ENCODE measurements at regions not wholly inside any gene's neighbourhood (a gene's known extent, or its start where the extent isn't known, plus 50 kb on each side); places are given as distances from the start of the nearest gene placed in this dataset.

DNA sequence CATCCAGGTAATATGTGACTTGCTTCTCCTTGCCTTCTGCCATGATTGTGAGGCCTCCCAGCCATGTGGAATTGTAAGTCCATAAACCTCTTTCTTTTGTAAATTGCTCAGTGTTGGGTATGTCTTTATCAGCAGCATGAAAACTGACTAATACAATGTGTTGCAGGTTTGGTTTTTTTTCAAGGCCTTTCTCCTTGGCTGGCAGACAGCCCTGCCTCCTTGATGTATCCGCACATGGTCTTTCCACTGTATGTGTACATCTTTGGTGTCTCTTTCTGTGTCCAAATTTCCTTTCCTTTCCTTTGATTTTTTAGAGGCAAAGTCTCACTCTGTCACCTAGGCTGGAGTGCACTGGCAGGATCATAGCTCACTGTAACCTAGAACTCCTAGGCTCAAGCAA lies 260.1 kb downstream of the TUSC7 start:
- no peak overlapping the region for H3K9ac ChIP-seq (ENCODE audit: low read length)
- no peaks in the 10 kb centered on the region for H3K9me3 ChIP-seq (ENCODE audit: control insufficient read depth, low read depth, low read length)
- H3K27ac ChIP-seq (ENCODE audit: low read length): no peak overlapping the region
- no peaks in the 10 kb centered on the region for H3K27me3 ChIP-seq (ENCODE audit: control insufficient read depth, insufficient read depth, low read length)
- no peaks in the 10 kb centered on the region for H3K4me1 ChIP-seq (ENCODE audit: control insufficient read depth, low read depth, low read length)
- no peak overlapping the region for H3K4me3 ChIP-seq (ENCODE audit: low read length)
- H3K36me3 ChIP-seq (ENCODE audit: control insufficient read depth, low read depth, low read length): no peaks in the 10 kb centered on the region

DNA sequence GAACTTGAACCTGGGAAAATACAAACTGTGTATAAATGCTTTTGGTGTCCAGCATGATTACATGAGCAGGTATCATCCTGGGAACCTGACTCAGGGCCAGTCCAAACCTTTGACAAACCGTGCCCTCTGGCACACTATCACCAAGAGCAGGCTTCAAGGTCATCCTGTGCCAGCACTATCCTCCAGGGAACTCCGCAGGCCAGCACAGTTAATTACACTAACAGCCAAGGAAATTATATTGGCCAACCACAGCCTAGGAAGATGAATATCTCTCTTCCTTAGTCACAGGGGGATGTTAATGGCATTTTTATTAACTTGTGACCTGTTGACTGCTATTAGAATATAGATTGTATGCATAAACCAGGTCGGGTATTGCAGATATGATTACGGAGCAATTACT lies 262.0 kb downstream of the TUSC7 start:
- Histone ChIP-seq H3K27ac (ENCODE audit: low read length) (no peak overlapping the region), H3K36me3 (ENCODE audit: control insufficient read depth, low read depth, low read length) (no peaks in the 10 kb centered on the region), H3K27me3 (ENCODE audit: control insufficient read depth, insufficient read depth, low read length) (no peaks in the 10 kb centered on the region), H3K9me3 (ENCODE audit: control insufficient read depth, low read depth, low read length) (no peaks in the 10 kb centered on the region), H3K9ac (ENCODE audit: low read length) (no peak overlapping the region), H3K4me3 (ENCODE audit: low read length) (no peak overlapping the region), H3K4me1 (ENCODE audit: control insufficient read depth, low read depth, low read length) (no peaks in the 10 kb centered on the region)

GRCh38 chr3:116974702-116975101 lies 265.1 kb downstream of the TUSC7 start:
- no peak overlapping the region for H3K9ac ChIP-seq (ENCODE audit: low read length)
- H3K4me1 ChIP-seq (ENCODE audit: control insufficient read depth, low read depth, low read length): peaks cover 1% of the 10 kb centered on the region
- H3K9me3 ChIP-seq (ENCODE audit: control insufficient read depth, low read depth, low read length): no peaks in the 10 kb centered on the region
- H3K27me3 ChIP-seq (ENCODE audit: control insufficient read depth, insufficient read depth, low read length): no peaks in the 10 kb centered on the region
- H3K4me3 ChIP-seq (ENCODE audit: low read length): no peak overlapping the region
- H3K27ac ChIP-seq (ENCODE audit: low read length): no peak overlapping the region
- H3K36me3 ChIP-seq (ENCODE audit: control insufficient read depth, low read depth, low read length): no peaks in the 10 kb centered on the region

GRCh38 chr3:116977441-116977840 lies 267.9 kb downstream of the TUSC7 start:
- no peaks in the 10 kb centered on the region for H3K36me3 ChIP-seq (ENCODE audit: control insufficient read depth, low read depth, low read length)
- no peak overlapping the region for H3K4me3 ChIP-seq (ENCODE audit: low read length)
- H3K27me3 ChIP-seq (ENCODE audit: control insufficient read depth, insufficient read depth, low read length): no peaks in the 10 kb centered on the region
- no peaks in the 10 kb centered on the region for H3K9me3 ChIP-seq (ENCODE audit: control insufficient read depth, low read depth, low read length)
- H3K9ac ChIP-seq (ENCODE audit: low read length): no peak overlapping the region
- no peak overlapping the region for H3K27ac ChIP-seq (ENCODE audit: low read length)
- H3K4me1 ChIP-seq (ENCODE audit: control insufficient read depth, low read depth, low read length): peaks cover 10% of the 10 kb centered on the region

- H3K27ac ChIP-seq (ENCODE audit: low read length): no peak overlapping the region
- H3K36me3 ChIP-seq (ENCODE audit: control insufficient read depth, low read depth, low read length): no peaks in the 10 kb centered on the region
- no peak overlapping the region for H3K9ac ChIP-seq (ENCODE audit: low read length)
- H3K4me1 ChIP-seq (ENCODE audit: control insufficient read depth, low read depth, low read length): peaks cover 10% of the 10 kb centered on the region
- H3K4me3 ChIP-seq (ENCODE audit: low read length): no peak overlapping the region
- H3K27me3 ChIP-seq (ENCODE audit: control insufficient read depth, insufficient read depth, low read length): no peaks in the 10 kb centered on the region
- no peaks in the 10 kb centered on the region for H3K9me3 ChIP-seq (ENCODE audit: control insufficient read depth, low read depth, low read length)
These were observed 270.5 kb downstream of the TUSC7 start for GRCh38 chr3:116980099-116980498.

DNA sequence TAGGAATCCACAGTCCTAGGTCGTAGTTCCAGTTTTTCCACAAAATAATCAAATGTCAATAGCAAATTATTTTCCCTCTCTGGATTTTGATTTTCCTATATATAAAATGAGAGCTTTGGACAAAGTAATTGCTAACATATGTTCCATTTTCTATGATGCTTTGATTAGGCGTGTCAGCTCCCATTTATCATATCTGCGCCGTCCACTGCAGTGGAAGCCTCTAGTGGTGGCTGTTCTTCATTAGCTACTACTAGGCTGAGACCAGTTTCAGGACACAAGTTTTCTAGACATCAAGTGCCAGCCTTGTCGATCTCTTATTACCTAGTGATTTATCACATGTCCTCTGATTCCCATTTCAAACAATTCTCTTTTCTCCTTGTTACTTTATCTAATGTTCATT lies 271.5 kb downstream of the TUSC7 start:
- Histone ChIP-seq H3K4me1 (ENCODE audit: control insufficient read depth, low read depth, low read length) (peaks cover 10% of the 10 kb centered on the region), H3K9ac (ENCODE audit: low read length) (no peak overlapping the region), H3K9me3 (ENCODE audit: control insufficient read depth, low read depth, low read length) (no peaks in the 10 kb centered on the region), H3K27me3 (ENCODE audit: control insufficient read depth, insufficient read depth, low read length) (no peaks in the 10 kb centered on the region), H3K4me3 (ENCODE audit: low read length) (no peak overlapping the region), H3K36me3 (ENCODE audit: control insufficient read depth, low read depth, low read length) (no peaks in the 10 kb centered on the region), H3K27ac (ENCODE audit: low read length) (no peak overlapping the region)

- H3K27me3 ChIP-seq (ENCODE audit: control insufficient read depth, insufficient read depth, low read length): no peaks in the 10 kb centered on the region
- no peak overlapping the region for H3K27ac ChIP-seq (ENCODE audit: low read length)
- H3K36me3 ChIP-seq (ENCODE audit: control insufficient read depth, low read depth, low read length): no peaks in the 10 kb centered on the region
- no peaks in the 10 kb centered on the region for H3K9me3 ChIP-seq (ENCODE audit: control insufficient read depth, low read depth, low read length)
- H3K4me1 ChIP-seq (ENCODE audit: control insufficient read depth, low read depth, low read length): peaks cover 10% of the 10 kb centered on the region
- no peak overlapping the region for H3K4me3 ChIP-seq (ENCODE audit: low read length)
- H3K9ac ChIP-seq (ENCODE audit: low read length): no peak overlapping the region
These were observed 274.7 kb downstream of the TUSC7 start for GRCh38 chr3:116984301-116984700.

DNA sequence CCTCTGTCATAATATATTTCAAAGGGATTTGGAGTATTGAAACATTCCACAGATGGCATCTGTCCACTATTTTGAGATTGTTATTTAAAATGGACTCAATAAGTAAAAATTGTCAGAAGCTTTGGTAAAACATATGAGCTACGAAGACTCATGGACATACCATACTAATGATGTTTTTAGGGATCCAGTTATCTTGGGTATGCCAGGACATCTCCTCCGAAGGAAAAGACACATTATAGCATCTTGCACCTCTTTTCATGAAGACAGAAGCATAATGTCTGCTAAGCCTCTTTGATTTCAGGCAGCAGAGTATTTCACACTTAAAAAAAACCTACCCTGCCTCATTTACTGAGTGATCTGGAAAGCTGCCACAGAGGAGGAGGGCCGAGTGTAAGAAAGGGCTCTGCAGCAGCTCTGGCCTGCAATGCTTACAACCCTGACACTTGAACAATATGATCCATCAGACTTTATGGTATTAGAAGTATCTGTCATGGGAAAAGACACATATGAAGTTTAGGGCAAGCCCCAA lies 284.8 kb downstream of the TUSC7 start:
- Histone ChIP-seq H3K4me3 (ENCODE audit: low read length) (no peak overlapping the region), H3K27ac (ENCODE audit: low read length) (no peak overlapping the region), H3K36me3 (ENCODE audit: control insufficient read depth, low read depth, low read length) (no peaks in the 10 kb centered on the region), H3K9ac (ENCODE audit: low read length) (no peak overlapping the region), H3K9me3 (ENCODE audit: control insufficient read depth, low read depth, low read length) (no peaks in the 10 kb centered on the region), H3K4me1 (ENCODE audit: control insufficient read depth, low read depth, low read length) (no peaks in the 10 kb centered on the region), H3K27me3 (ENCODE audit: control insufficient read depth, insufficient read depth, low read length) (no peaks in the 10 kb centered on the region)

DNA sequence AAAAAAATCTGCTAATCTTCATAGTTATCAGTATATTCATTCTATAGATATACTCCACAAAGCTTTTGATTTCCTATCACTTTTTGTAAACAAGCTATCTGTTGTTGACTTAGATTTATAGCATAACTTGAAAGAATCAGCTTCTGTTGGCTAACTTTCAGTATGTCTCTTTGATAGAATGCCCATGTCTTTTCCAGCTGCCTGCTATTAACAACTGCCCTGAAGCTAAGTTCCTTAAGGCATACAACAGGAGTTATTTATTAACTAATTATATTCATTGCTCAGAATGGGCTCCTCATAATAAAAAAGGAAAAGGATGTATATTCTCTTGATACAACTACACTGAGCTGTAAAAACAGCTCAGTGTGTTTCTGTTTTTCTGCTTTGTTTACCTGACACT lies 293.9 kb downstream of the TUSC7 start:
- no peaks in the 10 kb centered on the region for H3K4me1 ChIP-seq (ENCODE audit: control insufficient read depth, low read depth, low read length)
- H3K9me3 ChIP-seq (ENCODE audit: control insufficient read depth, low read depth, low read length): no peaks in the 10 kb centered on the region
- H3K27ac ChIP-seq (ENCODE audit: low read length): no peak overlapping the region
- H3K4me3 ChIP-seq (ENCODE audit: low read length): no peak overlapping the region
- H3K9ac ChIP-seq (ENCODE audit: low read length): no peak overlapping the region
- H3K36me3 ChIP-seq (ENCODE audit: control insufficient read depth, low read depth, low read length): no peaks in the 10 kb centered on the region
- no peaks in the 10 kb centered on the region for H3K27me3 ChIP-seq (ENCODE audit: control insufficient read depth, insufficient read depth, low read length)

- Histone ChIP-seq H3K4me3 (ENCODE audit: low read length) (no peak overlapping the region), H3K36me3 (ENCODE audit: control insufficient read depth, low read depth, low read length) (no peaks in the 10 kb centered on the region), H3K9ac (ENCODE audit: low read length) (no peak overlapping the region), H3K27ac (ENCODE audit: low read length) (no peak overlapping the region), H3K4me1 (ENCODE audit: control insufficient read depth, low read depth, low read length) (no peaks in the 10 kb centered on the region), H3K27me3 (ENCODE audit: control insufficient read depth, insufficient read depth, low read length) (no peaks in the 10 kb centered on the region), H3K9me3 (ENCODE audit: control insufficient read depth, low read depth, low read length) (no peaks in the 10 kb centered on the region)
These were observed 295.7 kb downstream of the TUSC7 start for GRCh38 chr3:117005274-117005673.

DNA sequence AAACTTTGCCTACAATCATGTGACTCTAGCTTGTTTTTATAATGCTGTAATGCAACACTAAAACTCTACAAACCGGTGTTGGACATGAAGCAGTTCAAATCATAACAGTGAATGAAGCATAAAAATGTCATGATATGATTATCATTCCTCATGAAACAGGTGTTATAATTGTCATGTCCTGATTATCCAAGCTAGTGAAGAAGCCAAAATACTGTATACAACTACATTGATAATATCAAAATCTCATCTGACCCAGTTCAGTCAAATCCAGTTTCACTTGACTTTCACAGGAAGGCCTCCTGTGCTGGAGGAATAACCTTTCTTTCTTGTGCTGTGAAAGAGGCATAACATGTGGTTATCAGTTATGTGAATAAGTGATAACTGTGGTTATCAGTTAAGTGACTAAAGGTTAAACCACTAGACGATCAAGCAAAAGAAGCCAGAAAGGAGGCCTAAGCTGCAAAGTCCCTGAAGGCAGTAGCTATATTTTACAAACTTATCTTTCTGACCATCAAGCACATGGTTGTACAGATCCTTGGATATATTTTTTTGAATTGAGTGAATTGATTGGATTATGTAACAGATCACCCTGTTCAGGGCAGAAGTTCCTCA lies 296.4 kb downstream of the TUSC7 start:
- Histone ChIP-seq H3K9me3 (ENCODE audit: control insufficient read depth, low read depth, low read length) (no peaks in the 10 kb centered on the region), H3K27me3 (ENCODE audit: control insufficient read depth, insufficient read depth, low read length) (no peaks in the 10 kb centered on the region), H3K9ac (ENCODE audit: low read length) (no peak overlapping the region), H3K4me1 (ENCODE audit: control insufficient read depth, low read depth, low read length) (no peaks in the 10 kb centered on the region), H3K36me3 (ENCODE audit: control insufficient read depth, low read depth, low read length) (no peaks in the 10 kb centered on the region), H3K27ac (ENCODE audit: low read length) (no peak overlapping the region), H3K4me3 (ENCODE audit: low read length) (no peak overlapping the region)

- no peak overlapping the region for H3K27ac ChIP-seq (ENCODE audit: low read length)
- no peaks in the 10 kb centered on the region for H3K36me3 ChIP-seq (ENCODE audit: control insufficient read depth, low read depth, low read length)
- H3K9ac ChIP-seq (ENCODE audit: low read length): no peak overlapping the region
- H3K27me3 ChIP-seq (ENCODE audit: control insufficient read depth, insufficient read depth, low read length): no peaks in the 10 kb centered on the region
- no peaks in the 10 kb centered on the region for H3K9me3 ChIP-seq (ENCODE audit: control insufficient read depth, low read depth, low read length)
- no peaks in the 10 kb centered on the region for H3K4me1 ChIP-seq (ENCODE audit: control insufficient read depth, low read depth, low read length)
- no peak overlapping the region for H3K4me3 ChIP-seq (ENCODE audit: low read length)
These were observed 300.7 kb downstream of the TUSC7 start for GRCh38 chr3:117010318-117010717.

Data from iPS-18a (cell line).